ENCODE measurements at regions not wholly inside any gene's neighbourhood (a gene's known extent, or its start where the extent isn't known, plus 50 kb on each side); places are given as distances from the start of the nearest gene placed in this dataset.

DNA sequence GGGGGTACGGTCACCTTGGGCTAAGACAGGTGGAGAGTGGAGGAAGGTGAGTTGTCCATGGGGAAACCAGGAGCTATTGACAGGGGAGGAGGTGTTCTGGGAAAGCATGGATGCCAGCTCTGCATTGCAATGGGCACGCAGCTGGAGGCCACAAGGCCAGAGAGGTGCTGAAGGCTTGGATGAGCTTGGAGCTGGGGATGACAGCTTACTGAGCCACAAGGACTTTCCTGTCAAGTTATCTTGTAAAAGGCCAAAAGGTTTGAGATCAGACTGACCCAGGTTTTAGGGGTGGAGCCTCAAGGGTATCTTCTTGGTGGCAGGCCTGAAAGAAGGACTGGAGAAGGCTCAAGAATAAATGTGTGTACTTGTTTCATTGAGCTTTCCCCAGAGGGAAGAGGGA, 115.2 kb downstream of the ASB7 start:
- BruUV-seq (replicated peaks) = no TSS peak
- SMC1A ChIA-PET (ENCODE audit: uncharacterized antibody, unreplicated experiment) = no interaction called here
- POLR2A ChIA-PET = no interaction called here
- Histone ChIP-seq H3K4me1 (ENCODE audit: control insufficient read depth, insufficient read depth, low read length) (no peaks in the 10 kb centered on the region), H3K27ac (ENCODE audit: control insufficient read depth, insufficient read depth) (no peak overlapping the region), H3K9me3 (replicated peaks; ENCODE audit: control insufficient read depth, insufficient read depth, low read length) (no peaks in the 10 kb centered on the region), H3K36me3 (ENCODE audit: control insufficient read depth in 2 of 2, insufficient read depth in 2 of 2, low read length in 1 of 2) (no peaks in the 10 kb centered on the region), H3K79me2 (ENCODE audit: control insufficient read depth, insufficient read depth, low read length) (no peaks in the 10 kb centered on the region), H3K4me3 (no peak overlapping the region), H2AFZ (ENCODE audit: control insufficient read depth, low read depth, low read length) (no peak overlapping the region), H3K4me2 (ENCODE audit: control insufficient read depth, insufficient read depth) (no peak overlapping the region), H3K27me3 (replicated peaks in 1 of 2; ENCODE audit: control insufficient read depth in 2 of 2, insufficient read depth in 2 of 2, low read length in 1 of 2) (no peaks in the 10 kb centered on the region), H3K9ac (ENCODE audit: control insufficient read depth, insufficient read depth, low read length) (no peak overlapping the region), H4K20me1 (ENCODE audit: control insufficient read depth, insufficient read depth) (no peaks in the 10 kb centered on the region)
- in situ Hi-C loops (cut with MboI) (no loop called here), intact Hi-C loops (cut with micrococcal nuclease; ENCODE audit: unreplicated experiment) (no loop called here)
- DNase-seq (ENCODE audit: low read depth, low spot score) = no peak
- CTCF ChIA-PET = no interaction called here
- FAIRE-seq = no peak
- no peak for ATAC-seq
- WGBS (ENCODE audit: insufficient coverage, insufficient replicate concordance, low lambda C conversion rate, missing lambda C conversion rate) = 20% methylated on average over 2 of the region's 2 CpGs
- RAD21 ChIA-PET (ENCODE audit: unreplicated experiment) = no interaction called here
- TF ChIP-seq TCF12 (IDR thresholded peaks at IDR 0.05; ENCODE audit: low read depth, low read length) (no peak), CREM (IDR thresholded peaks at IDR 0.05; ENCODE audit: low read depth) (no peak), ATF7 (IDR thresholded peaks at IDR 0.05; ENCODE audit: low read depth) (no peak), IKZF1 (conservative IDR thresholded peaks at IDR 0.05) (no peak), JUND (IDR thresholded peaks at IDR 0.05; ENCODE audit: low read depth, low read length) (no peak), CUX1 (IDR thresholded peaks at IDR 0.05; ENCODE audit: insufficient replicate concordance, low read depth, low read length) (no peak), ZNF207 (IDR thresholded peaks at IDR 0.05; ENCODE audit: borderline replicate concordance) (no peak), CHD1 (IDR thresholded peaks at IDR 0.05; ENCODE audit: low read depth, low read length) (no peak), MAX (IDR thresholded peaks at IDR 0.05; ENCODE audit: low read depth, low read length) (no peak), YBX1 (IDR thresholded peaks at IDR 0.05) (no peak), BMI1 (IDR thresholded peaks at IDR 0.05; ENCODE audit: borderline replicate concordance) (no peak), SRF (IDR thresholded peaks at IDR 0.05; ENCODE audit: low read depth in 2 of 2, low read length in 2 of 2) (no peak), E4F1 (IDR thresholded peaks at IDR 0.05; ENCODE audit: borderline replicate concordance, partially characterized antibody) (no peak), ETV6 (conservative IDR thresholded peaks at IDR 0.05 in 1 of 2, IDR thresholded peaks at IDR 0.05 in 1 of 2; ENCODE audit: borderline replicate concordance in 1 of 2, low read depth in 1 of 2) (no peak)
- TF ChIP-seq, protein P1, sequence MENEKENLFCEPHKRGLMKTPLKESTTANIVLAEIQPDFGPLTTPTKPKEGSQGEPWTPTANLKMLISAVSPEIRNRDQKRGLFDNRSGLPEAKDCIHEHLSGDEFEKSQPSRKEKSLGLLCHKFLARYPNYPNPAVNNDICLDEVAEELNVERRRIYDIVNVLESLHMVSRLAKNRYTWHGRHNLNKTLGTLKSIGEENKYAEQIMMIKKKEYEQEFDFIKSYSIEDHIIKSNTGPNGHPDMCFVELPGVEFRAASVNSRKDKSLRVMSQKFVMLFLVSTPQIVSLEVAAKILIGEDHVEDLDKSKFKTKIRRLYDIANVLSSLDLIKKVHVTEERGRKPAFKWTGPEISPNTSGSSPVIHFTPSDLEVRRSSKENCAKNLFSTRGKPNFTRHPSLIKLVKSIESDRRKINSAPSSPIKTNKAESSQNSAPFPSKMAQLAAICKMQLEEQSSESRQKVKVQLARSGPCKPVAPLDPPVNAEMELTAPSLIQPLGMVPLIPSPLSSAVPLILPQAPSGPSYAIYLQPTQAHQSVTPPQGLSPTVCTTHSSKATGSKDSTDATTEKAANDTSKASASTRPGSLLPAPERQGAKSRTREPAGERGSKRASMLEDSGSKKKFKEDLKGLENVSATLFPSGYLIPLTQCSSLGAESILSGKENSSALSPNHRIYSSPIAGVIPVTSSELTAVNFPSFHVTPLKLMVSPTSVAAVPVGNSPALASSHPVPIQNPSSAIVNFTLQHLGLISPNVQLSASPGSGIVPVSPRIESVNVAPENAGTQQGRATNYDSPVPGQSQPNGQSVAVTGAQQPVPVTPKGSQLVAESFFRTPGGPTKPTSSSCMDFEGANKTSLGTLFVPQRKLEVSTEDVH (IDR thresholded peaks at IDR 0.05; ENCODE audit: low read depth, partially characterized antibody) = no peak

All from GM12878 (cell line).